Naive thymus-derived CD8-positive, alpha-beta T cell (primary cell): ENCODE measurements at regions not wholly inside any gene's neighbourhood (a gene's known extent, or its start where the extent isn't known, plus 50 kb on each side); places are given as distances from the start of the nearest gene placed in this dataset.

Experiments
- ATAC-seq, 2 donors: fragments of 150-1000 bp; cut with Tn5 transposase in 1 of 2; sonication (Bioruptor Pico), chemical (Tn5 transposase) in 1 of 2; 1 replicate in 1 of 2; 2 replicates in 1 of 2; pipeline ENCODE4 v1.10.0; 2021; ENCODE audit warnings: mild to moderate bottlenecking in 2 of 2, moderate library complexity in 2 of 2
- POLR2A ChIA-PET: fragments of 350-600 bp; sonication (Branson Sonifier 250); formaldehyde crosslinking; loops from one replicate; lab custom pipeline; 2021; ENCODE audit warnings: antibody characterized with exemption; lab: Charles Lee
- DNase-seq, 10 donors: peaks; one replicate each; pipeline versions ENCODE4 v3.0.0 to v3.0.0-alpha.2; 2020 to 2022
- H3K27ac Mint-ChIP-seq, 10 donors: one replicate each; pipeline ENCODE4 v1.8.0; 2020 to 2022; ENCODE audit warnings: mild to moderate bottlenecking in 10 of 10, mixed read lengths in 10 of 10, moderate library complexity in 4 of 10, inconsistent platforms in 1 of 10
- H3K27me3 Mint-ChIP-seq, 5 donors: one replicate each; pipeline ENCODE4 v1.8.0; 2021 to 2022; ENCODE audit warnings: mixed read lengths in 5 of 5
- H3K36me3 Mint-ChIP-seq, 3 donors: one replicate each; pipeline ENCODE4 v1.8.0; 2020 to 2022; ENCODE audit warnings: mixed read lengths in 3 of 3, mild to moderate bottlenecking in 2 of 3, inconsistent platforms in 1 of 3
- H3K4me1 Mint-ChIP-seq, 4 donors: one replicate each; pipeline ENCODE4 v1.8.0; 2021 to 2022; ENCODE audit warnings: mixed read lengths in 4 of 4
- H3K4me3 Mint-ChIP-seq, 10 donors: one replicate each; pipeline ENCODE4 v1.8.0; 2020 to 2022; ENCODE audit warnings: mild to moderate bottlenecking in 10 of 10, mixed read lengths in 10 of 10, moderate library complexity in 6 of 10, inconsistent platforms in 1 of 10
- H3K9me3 Mint-ChIP-seq, 9 donors: one replicate each; pipeline ENCODE4 v1.8.0; 2020 to 2022; ENCODE audit warnings: mixed read lengths in 9 of 9, mild to moderate bottlenecking in 3 of 9, inconsistent platforms in 1 of 9, moderate library complexity in 1 of 9

DNA sequence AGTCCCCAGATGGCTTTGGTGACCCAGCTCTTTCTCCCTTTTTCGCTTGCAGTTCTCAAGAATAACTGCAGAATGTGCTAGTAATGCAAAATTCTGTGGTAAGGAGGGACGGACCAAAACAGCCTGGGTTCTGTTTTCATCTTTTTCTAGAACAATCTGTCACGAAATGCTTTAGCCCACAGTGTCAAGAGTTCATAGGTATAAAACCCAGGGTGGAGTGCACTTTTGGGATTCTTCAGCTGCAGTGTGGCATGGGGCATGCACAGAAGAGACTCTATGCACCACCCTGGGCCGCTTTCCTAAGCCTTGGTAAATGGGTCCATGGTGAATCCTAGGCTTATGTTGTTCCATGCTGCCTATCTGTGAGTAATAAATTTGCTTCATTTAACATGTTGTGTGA, 1072.7 kb upstream of the GBE1 start:
- H3K27ac Mint-ChIP-seq = no peak overlapping the region
- no peaks in the 10 kb centered on the region for H3K27me3 Mint-ChIP-seq
- no peak overlapping the region for H3K4me3 Mint-ChIP-seq
- ATAC-seq = no peak
- H3K9me3 Mint-ChIP-seq = peaks cover 0 to 11% (median 2%) of the 10 kb centered on the region in 9 donors
- POLR2A ChIA-PET = no interaction called here
- H3K4me1 Mint-ChIP-seq = no peaks in the 10 kb centered on the region
- no peaks in the 10 kb centered on the region for H3K36me3 Mint-ChIP-seq
- DNase-seq = no peak

DNA sequence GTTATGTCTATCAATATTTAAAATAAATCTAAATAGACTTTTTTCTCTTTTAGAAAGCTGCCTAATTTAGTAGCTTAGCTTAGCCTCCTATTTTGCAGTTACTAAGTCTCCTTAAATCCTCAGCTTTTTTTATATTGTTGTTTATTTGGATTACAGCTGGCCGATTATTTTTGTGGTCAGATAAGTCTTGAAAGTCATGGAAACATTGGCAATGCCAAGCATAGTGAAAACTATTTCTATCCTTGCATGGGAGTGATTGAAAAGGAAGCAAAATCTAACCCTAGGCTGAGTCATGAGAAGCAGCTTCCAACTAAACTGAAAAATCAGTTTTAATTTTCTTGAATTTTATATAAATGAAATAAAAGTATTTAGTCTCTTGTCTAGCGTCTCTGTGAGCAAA, 1063.0 kb upstream of the GBE1 start:
- Mint-ChIP-seq H3K9me3 (peaks cover 0 to 20% (median 4%) of the 10 kb centered on the region in 9 donors), H3K4me3 (no peak overlapping the region), H3K36me3 (no peaks in the 10 kb centered on the region), H3K4me1 (no peaks in the 10 kb centered on the region), H3K27me3 (no peaks in the 10 kb centered on the region), H3K27ac (no peak overlapping the region)
- POLR2A ChIA-PET = no interaction called here
- DNase-seq (no peak), ATAC-seq (no peak)

DNA sequence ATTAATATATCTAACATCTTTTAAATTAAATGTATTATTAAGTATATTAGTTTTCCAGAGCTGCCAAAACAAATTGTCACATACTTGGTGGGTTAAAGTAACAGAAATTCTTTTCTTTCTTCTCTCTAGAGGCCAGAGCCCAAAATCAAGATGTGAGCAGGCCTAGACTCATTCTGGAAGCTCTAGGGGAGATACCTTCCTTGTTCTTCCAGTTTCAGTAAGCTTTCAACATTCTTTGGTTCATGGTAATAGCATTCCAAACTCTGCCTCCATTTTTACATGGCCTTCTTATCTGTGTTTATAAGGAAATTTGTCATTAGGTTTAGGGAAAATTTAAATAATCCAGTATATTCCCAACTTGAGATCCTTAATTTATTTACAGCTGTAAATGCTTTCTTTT, 1054.6 kb upstream of the GBE1 start:
- no peak overlapping the region for H3K4me3 Mint-ChIP-seq
- H3K4me1 Mint-ChIP-seq = no peaks in the 10 kb centered on the region
- H3K9me3 Mint-ChIP-seq = peaks cover 0 to 39% (median 22%) of the 10 kb centered on the region in 9 donors
- no peak for DNase-seq
- no peaks in the 10 kb centered on the region for H3K27me3 Mint-ChIP-seq
- POLR2A ChIA-PET = no interaction called here
- ATAC-seq = no peak
- H3K36me3 Mint-ChIP-seq = no peaks in the 10 kb centered on the region
- no peak overlapping the region for H3K27ac Mint-ChIP-seq

DNA sequence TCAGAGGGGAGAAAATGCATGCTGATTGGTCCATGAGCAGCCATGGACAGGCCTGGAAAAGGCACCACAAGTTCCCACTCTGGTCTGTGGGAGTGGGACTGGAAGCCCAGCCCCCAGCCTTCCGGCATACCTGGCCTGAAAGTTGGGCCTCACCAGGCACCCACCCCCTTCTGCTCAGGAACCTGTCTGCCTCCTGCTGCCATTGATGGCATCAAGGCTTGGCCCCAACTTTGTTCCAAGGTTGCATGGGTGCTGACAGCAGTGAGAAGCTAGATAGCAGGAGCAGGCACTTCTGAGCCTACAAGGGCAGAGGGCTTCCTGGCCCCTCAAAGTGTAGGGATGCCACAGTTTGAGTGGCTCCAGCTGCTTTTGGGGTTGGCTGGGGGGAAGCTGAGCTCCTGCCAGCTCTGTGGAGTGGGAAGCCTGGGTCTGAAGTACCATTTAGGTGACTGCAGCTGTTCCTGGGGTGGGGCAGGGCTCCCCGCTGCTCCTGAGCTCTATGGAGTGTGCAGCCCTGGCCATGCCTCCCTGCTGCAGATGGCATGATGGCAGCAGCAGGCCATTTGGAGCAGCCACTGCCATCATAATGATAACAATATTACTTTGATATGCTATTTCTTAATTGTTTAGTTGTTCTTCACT, 1054.1 kb upstream of the GBE1 start:
- H3K9me3 Mint-ChIP-seq = peaks cover 0 to 39% (median 22%) of the 10 kb centered on the region in 9 donors
- ATAC-seq (no peak), DNase-seq (no peak)
- H3K36me3 Mint-ChIP-seq = no peaks in the 10 kb centered on the region
- H3K27me3 Mint-ChIP-seq = no peaks in the 10 kb centered on the region
- H3K27ac Mint-ChIP-seq = no peak overlapping the region
- POLR2A ChIA-PET = no interaction called here
- no peaks in the 10 kb centered on the region for H3K4me1 Mint-ChIP-seq
- H3K4me3 Mint-ChIP-seq = no peak overlapping the region

DNA sequence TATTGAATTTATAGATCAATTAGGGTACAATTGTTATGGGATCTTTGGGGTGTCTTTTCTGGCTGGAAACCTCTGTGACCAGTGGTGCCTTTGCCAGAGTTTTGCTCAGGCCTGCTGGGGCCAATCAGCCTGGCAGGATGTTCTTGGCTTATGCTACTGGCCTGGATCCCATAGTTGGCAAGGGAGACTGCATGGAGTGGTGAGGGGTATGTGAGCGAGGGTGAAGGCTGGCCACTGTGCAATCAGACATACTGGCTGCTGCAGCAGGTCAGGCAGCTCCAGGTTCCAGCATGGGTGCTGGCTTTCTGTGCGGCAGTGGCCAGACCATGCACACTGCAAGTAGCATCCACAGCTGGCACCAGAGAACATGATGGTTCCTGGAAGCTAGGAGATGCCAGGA, 1053.2 kb upstream of the GBE1 start:
- Mint-ChIP-seq H3K4me3 (no peak overlapping the region), H3K27ac (no peak overlapping the region), H3K27me3 (no peaks in the 10 kb centered on the region), H3K4me1 (no peaks in the 10 kb centered on the region), H3K9me3 (peaks cover 0 to 41% (median 22%) of the 10 kb centered on the region in 9 donors), H3K36me3 (no peaks in the 10 kb centered on the region)
- ATAC-seq (no peak), DNase-seq (no peak)
- POLR2A ChIA-PET = no interaction called here

DNA sequence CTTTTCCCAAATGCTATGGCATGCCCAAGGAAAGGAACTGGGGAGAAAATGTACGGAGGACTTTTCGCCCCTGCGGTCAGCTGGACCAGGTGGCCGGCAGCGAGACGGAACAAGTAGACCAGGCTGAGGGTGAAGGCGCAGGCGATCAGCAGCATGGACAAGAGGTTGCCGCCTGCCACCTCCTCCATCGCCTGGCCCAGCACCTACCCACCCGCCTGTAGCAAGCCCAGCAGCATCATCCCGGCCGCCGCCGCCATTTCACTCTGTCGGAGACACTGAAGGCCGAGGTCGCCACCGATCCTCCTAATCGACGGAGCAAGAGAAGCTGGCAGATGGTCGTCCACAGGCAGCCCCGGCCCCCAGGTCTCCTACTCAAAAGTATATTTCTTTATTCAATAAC, 1046.3 kb upstream of the GBE1 start:
- Mint-ChIP-seq H3K27me3 (no peaks in the 10 kb centered on the region), H3K27ac (no peak overlapping the region), H3K9me3 (peaks cover 0 to 33% (median 10%) of the 10 kb centered on the region in 9 donors), H3K4me3 (no peak overlapping the region), H3K4me1 (no peaks in the 10 kb centered on the region), H3K36me3 (no peaks in the 10 kb centered on the region)
- no peak for DNase-seq
- POLR2A ChIA-PET = no interaction called here
- no peak for ATAC-seq

DNA sequence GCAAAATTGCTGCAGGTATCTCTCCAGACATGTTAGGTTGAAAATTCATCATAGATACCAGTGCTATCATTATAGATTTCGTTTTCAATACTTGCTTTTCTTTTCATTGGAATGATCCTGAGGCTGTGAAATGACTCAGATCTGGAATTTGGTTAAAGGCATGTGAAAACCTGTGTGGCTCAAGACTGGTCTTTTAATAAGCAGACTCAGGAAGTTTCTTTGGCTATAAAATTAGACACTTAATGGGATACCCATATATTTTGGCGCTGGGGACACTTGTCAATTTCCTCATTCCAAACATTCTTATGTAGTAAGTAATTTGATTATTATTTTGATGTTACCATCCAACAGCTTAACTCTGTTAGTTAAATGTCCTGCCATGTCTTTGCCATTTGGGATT, 1041.1 kb upstream of the GBE1 start:
- no peaks in the 10 kb centered on the region for H3K4me1 Mint-ChIP-seq
- H3K36me3 Mint-ChIP-seq = no peaks in the 10 kb centered on the region
- ATAC-seq (no peak), DNase-seq (no peak)
- H3K9me3 Mint-ChIP-seq = peaks cover 0 to 14% (median 4%) of the 10 kb centered on the region in 9 donors
- H3K27me3 Mint-ChIP-seq = no peaks in the 10 kb centered on the region
- POLR2A ChIA-PET = no interaction called here
- no peak overlapping the region for H3K27ac Mint-ChIP-seq
- H3K4me3 Mint-ChIP-seq = no peak overlapping the region

DNA sequence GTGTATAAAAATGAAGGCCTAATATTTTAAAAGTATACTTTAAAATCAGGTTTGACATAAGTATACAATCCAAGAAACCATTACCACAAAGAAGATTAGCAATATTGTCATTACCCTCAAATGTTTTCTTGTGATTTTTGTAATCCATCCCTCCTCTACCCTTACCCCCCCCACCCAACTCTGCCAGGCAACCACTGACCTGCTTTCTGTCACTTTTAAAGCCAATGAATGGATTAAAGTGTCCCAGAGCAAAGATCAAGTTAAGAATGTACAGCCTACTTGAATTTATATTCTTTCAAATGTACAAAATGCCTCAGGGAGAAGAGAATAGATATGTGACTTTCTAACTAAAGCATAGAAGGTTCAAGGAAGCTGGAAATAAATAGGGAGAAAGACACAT, 1038.8 kb upstream of the GBE1 start:
- H3K4me3 Mint-ChIP-seq = no peak overlapping the region
- POLR2A ChIA-PET = no interaction called here
- H3K27me3 Mint-ChIP-seq = no peaks in the 10 kb centered on the region
- no peak overlapping the region for H3K27ac Mint-ChIP-seq
- H3K36me3 Mint-ChIP-seq = no peaks in the 10 kb centered on the region
- peaks cover 0 to 15% (median 2%) of the 10 kb centered on the region in 9 donors for H3K9me3 Mint-ChIP-seq
- no peaks in the 10 kb centered on the region for H3K4me1 Mint-ChIP-seq
- no peak for DNase-seq
- no peak for ATAC-seq

DNA sequence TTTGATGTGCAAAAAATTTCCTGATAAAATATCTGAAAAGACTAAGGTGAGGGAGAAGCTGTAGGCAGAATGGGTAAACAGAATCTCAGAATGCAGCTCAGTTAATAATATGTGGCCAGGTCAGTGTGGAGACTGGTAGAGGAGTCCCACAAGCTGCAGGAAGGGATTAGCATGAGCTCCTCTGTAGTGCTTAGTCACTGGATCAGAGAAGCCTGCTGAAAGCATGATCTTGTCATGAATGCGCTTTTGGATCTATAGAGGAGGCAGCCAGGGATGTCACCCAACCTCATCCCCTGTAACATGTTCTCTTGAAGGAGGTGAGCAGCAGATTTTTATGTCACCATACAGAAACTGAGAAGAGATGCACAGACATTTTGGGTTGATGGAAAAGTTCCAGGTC, 1035.3 kb upstream of the GBE1 start:
- Mint-ChIP-seq H3K4me1 (no peaks in the 10 kb centered on the region), H3K36me3 (no peaks in the 10 kb centered on the region), H3K9me3 (peaks cover 0 to 13% (median 2%) of the 10 kb centered on the region in 9 donors), H3K4me3 (no peak overlapping the region), H3K27ac (no peak overlapping the region), H3K27me3 (no peaks in the 10 kb centered on the region)
- POLR2A ChIA-PET = no interaction called here
- ATAC-seq (no peak), DNase-seq (no peak)

DNA sequence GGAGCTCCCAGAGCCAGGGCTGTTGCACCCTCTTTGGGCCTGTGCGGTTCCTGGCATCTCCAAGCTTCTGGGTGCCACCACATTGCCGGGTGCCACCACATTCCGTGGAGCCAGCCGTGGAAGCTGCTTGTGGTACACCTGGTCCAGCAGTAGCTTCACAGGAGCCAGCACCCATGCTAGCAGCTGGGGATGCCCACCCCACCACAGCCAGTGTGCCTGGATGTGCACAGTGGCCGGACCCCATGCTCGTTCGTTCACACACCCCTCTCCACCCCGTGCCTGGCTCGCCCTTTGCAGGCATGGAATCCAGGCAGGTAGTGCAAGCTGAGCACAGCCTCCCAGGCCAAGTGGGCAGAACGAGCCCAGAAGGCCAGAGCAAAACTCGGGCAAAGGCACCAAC, 1029.8 kb upstream of the GBE1 start:
- no peaks in the 10 kb centered on the region for H3K36me3 Mint-ChIP-seq
- no peak overlapping the region for H3K27ac Mint-ChIP-seq
- ATAC-seq = no peak
- H3K4me3 Mint-ChIP-seq = no peak overlapping the region
- H3K27me3 Mint-ChIP-seq = no peaks in the 10 kb centered on the region
- no peaks in the 10 kb centered on the region for H3K4me1 Mint-ChIP-seq
- DNase-seq = no peak
- peaks cover 0 to 12% (median 7%) of the 10 kb centered on the region in 9 donors for H3K9me3 Mint-ChIP-seq
- POLR2A ChIA-PET = no interaction called here

DNA sequence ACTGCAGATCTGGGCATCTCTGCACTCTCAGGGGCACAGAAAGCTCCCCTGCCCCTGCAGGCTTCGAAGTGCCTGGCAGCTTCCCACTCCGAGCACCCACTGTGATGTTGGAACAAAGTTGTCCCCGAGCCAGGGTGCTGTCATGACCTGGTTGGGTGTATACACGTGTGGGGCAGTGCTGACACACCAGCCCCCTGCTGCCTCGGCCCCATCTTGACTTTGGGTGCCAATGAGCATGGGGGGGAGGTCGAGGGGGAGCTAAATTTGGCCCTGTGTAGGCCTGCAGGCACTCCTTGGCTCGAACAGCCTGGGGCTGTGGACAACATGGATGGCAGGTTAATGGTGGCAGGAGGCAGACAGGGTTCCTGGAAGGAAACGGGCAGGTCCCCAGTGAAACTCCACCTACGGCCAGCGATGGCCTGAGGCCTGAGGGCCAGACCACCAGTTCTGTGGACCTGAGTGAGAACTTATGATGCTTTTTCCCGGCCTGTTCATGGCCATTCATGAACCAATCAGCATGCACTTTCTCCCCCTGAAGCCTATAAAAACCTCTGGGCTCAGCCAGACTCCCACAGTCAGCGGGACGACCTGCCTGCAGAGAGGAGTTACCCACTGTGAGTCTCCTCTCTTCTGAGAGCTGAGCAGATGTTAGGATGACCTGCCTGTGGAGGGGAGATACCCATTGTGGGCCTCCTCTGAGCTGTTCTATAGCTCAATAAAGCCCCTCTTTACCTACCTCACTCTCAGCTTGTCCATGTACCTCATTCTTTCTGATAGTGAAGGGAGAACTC, 1029.1 kb upstream of the GBE1 start:
- Mint-ChIP-seq H3K4me1 (no peaks in the 10 kb centered on the region), H3K36me3 (no peaks in the 10 kb centered on the region), H3K27me3 (no peaks in the 10 kb centered on the region), H3K9me3 (peaks cover 0 to 15% (median 6%) of the 10 kb centered on the region in 9 donors), H3K4me3 (no peak overlapping the region), H3K27ac (no peak overlapping the region)
- POLR2A ChIA-PET = no interaction called here
- no peak for DNase-seq
- no peak for ATAC-seq

DNA sequence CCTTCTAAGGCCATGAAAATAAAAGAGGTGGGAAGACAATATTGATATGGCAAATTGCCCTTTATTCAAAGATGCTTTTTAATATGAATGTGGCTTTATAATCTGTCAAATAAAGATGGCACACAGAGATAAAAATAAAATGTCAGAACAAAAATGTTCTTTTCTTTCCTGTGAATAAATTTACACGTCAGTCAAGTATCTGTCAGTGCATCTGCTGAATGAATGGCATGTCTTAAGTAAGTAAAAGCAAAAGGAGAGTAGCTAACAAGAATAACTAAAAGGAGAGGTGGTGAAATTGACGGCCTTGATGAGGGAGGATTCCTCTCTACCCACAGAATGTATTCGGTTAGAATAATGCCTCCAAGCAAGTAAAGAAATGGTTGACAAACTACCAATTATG, 1021.7 kb upstream of the GBE1 start:
- H3K4me3 Mint-ChIP-seq = no peak overlapping the region
- peaks cover 0 to 14% (median 0%) of the 10 kb centered on the region in 9 donors for H3K9me3 Mint-ChIP-seq
- POLR2A ChIA-PET = no interaction called here
- no peaks in the 10 kb centered on the region for H3K4me1 Mint-ChIP-seq
- no peak overlapping the region for H3K27ac Mint-ChIP-seq
- DNase-seq = no peak
- no peaks in the 10 kb centered on the region for H3K36me3 Mint-ChIP-seq
- no peak for ATAC-seq
- H3K27me3 Mint-ChIP-seq = no peaks in the 10 kb centered on the region

DNA sequence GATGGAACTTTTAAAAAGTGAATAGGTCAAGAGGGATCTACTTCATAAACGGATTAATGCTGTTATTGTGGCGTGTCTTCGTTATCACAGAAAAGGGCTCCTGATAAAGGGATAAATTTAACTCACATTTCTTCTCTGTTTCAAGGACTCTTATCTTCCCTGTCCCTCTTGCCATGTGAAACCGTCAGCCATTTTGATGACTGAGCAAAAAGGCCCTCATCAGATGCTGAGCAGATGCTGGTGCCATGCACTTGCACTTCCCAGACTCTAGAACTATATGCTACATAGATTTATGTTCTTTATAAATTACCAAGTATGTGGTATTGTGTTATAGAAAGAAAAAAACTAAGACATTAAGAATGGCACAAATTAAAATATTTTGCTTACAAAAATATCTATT, 1011.8 kb upstream of the GBE1 start:
- no peaks in the 10 kb centered on the region for H3K36me3 Mint-ChIP-seq
- H3K4me3 Mint-ChIP-seq = no peak overlapping the region
- DNase-seq (no peak), ATAC-seq (no peak)
- H3K27ac Mint-ChIP-seq = no peak overlapping the region
- H3K4me1 Mint-ChIP-seq = no peaks in the 10 kb centered on the region
- no peaks in the 10 kb centered on the region for H3K27me3 Mint-ChIP-seq
- peaks cover 2 to 35% (median 11%) of the 10 kb centered on the region in 9 donors for H3K9me3 Mint-ChIP-seq
- POLR2A ChIA-PET = no interaction called here

DNA sequence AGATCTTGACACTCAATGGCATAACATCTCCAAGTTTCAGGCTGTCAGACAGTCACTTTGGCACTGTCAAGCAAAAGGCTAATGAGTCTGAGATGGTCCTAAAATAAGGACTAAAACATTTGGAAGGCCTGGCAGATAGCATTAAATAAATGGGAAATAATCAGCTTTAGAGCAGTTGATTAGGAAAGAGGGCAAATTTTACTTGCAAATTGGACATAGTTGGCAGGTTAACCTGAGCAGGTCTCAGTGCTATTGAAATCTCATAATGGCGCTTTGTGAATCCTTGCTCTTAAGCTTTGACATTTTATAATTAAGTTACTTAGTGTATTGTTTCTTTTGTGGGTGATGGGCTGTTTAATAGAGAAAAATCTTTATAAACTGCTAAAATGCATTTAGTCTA, 1003.1 kb upstream of the GBE1 start:
- ATAC-seq = no peak
- no peak for DNase-seq
- Mint-ChIP-seq H3K4me1 (no peaks in the 10 kb centered on the region), H3K4me3 (no peak overlapping the region), H3K27ac (no peak overlapping the region), H3K9me3 (peaks cover 0 to 16% (median 5%) of the 10 kb centered on the region in 9 donors), H3K27me3 (no peaks in the 10 kb centered on the region), H3K36me3 (no peaks in the 10 kb centered on the region)
- POLR2A ChIA-PET = no interaction called here
